HFFc6 (cell line): ENCODE measurements at regions not wholly inside any gene's neighbourhood (a gene's known extent, or its start where the extent isn't known, plus 50 kb on each side); places are given as distances from the start of the nearest gene placed in this dataset.

Experiments used
- DNase-seq: peaks from one replicate; pipeline ENCODE4 v3.0.0-alpha.2; 2018
- H3K27ac Mint-ChIP-seq: 2 replicates; pipeline ENCODE4 v1.8.0; 2020; ENCODE audit warnings: mild to moderate bottlenecking, mixed read lengths
- H3K27me3 Mint-ChIP-seq: 2 replicates; pipeline ENCODE4 v1.8.0; 2021; ENCODE audit warnings: mild to moderate bottlenecking, moderate library complexity, mixed read lengths; ENCODE audit not compliant: insufficient read depth
- H3K36me3 Mint-ChIP-seq: 2 replicates; pipeline ENCODE4 v1.8.0; 2021; ENCODE audit warnings: low read depth, mixed read lengths
- H3K4me1 Mint-ChIP-seq: 2 replicates; pipeline ENCODE4 v1.8.0; 2020; ENCODE audit warnings: low read depth, mixed read lengths
- H3K4me3 Mint-ChIP-seq: 2 replicates; pipeline ENCODE4 v1.8.0; 2020; ENCODE audit warnings: mild to moderate bottlenecking, moderate library complexity, mixed read lengths
- H3K9me3 Mint-ChIP-seq: 2 replicates; pipeline ENCODE4 v1.8.0; 2020; ENCODE audit warnings: mild to moderate bottlenecking, mixed read lengths
- TF ChIP-seq, protein P1 (sequence below): fragments of 200-600 bp; sonication (generic); IDR thresholded peaks from 2 replicates; pipeline ENCODE4 v1.5.0; 2021; ENCODE audit warnings: antibody characterized with exemption, mild to moderate bottlenecking

GRCh38 chr13:73339086-73339485 lies 280.3 kb downstream of the KLF5 start:
- Mint-ChIP-seq H3K9me3 (no peaks in the 10 kb centered on the region), H3K36me3 (no peaks in the 10 kb centered on the region), H3K4me1 (peaks cover 80% of the 10 kb centered on the region), H3K27ac (peak overlapping the region; percentile 35; the same call in 1 of the 2 replicates), H3K4me3 (0 out of 2 replicates have a peak overlapping the region, but pooled peaks have one; percentile 25), H3K27me3 (no peaks in the 10 kb centered on the region)
- peak; percentile 23 for DNase-seq
- TF ChIP-seq, protein P1, sequence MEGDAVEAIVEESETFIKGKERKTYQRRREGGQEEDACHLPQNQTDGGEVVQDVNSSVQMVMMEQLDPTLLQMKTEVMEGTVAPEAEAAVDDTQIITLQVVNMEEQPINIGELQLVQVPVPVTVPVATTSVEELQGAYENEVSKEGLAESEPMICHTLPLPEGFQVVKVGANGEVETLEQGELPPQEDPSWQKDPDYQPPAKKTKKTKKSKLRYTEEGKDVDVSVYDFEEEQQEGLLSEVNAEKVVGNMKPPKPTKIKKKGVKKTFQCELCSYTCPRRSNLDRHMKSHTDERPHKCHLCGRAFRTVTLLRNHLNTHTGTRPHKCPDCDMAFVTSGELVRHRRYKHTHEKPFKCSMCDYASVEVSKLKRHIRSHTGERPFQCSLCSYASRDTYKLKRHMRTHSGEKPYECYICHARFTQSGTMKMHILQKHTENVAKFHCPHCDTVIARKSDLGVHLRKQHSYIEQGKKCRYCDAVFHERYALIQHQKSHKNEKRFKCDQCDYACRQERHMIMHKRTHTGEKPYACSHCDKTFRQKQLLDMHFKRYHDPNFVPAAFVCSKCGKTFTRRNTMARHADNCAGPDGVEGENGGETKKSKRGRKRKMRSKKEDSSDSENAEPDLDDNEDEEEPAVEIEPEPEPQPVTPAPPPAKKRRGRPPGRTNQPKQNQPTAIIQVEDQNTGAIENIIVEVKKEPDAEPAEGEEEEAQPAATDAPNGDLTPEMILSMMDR = no peak

GRCh38 chr13:73338389-73338788 lies 279.6 kb downstream of the KLF5 start:
- no peak overlapping the region for H3K4me3 Mint-ChIP-seq
- TF ChIP-seq, protein P1 = no peak
- DNase-seq = no peak
- H3K36me3 Mint-ChIP-seq = no peaks in the 10 kb centered on the region
- no peaks in the 10 kb centered on the region for H3K27me3 Mint-ChIP-seq
- H3K4me1 Mint-ChIP-seq = peaks cover 87% of the 10 kb centered on the region
- H3K9me3 Mint-ChIP-seq = no peaks in the 10 kb centered on the region
- H3K27ac Mint-ChIP-seq = no peak overlapping the region

- Mint-ChIP-seq H3K27me3 (no peaks in the 10 kb centered on the region), H3K4me3 (no peak overlapping the region), H3K36me3 (no peaks in the 10 kb centered on the region), H3K4me1 (peaks cover 89% of the 10 kb centered on the region), H3K9me3 (no peaks in the 10 kb centered on the region), H3K27ac (peak overlapping the region; percentile 42)
- DNase-seq = no peak
- TF ChIP-seq, protein P1 = no peak
Observed at GRCh38 chr13:73337532-73337931, 278.7 kb downstream of the KLF5 start.

- Mint-ChIP-seq H3K4me1 (peaks cover 81% of the 10 kb centered on the region), H3K9me3 (no peaks in the 10 kb centered on the region)
- TF ChIP-seq, protein P1 = no peak
Observed at GRCh38 chr13:73336773-73337172, 278.0 kb downstream of the KLF5 start.

GRCh38 chr13:73335944-73336343 lies 277.1 kb downstream of the KLF5 start:
- no peaks in the 10 kb centered on the region for H3K36me3 Mint-ChIP-seq
- H3K4me3 Mint-ChIP-seq = no peak overlapping the region
- no peaks in the 10 kb centered on the region for H3K27me3 Mint-ChIP-seq
- TF ChIP-seq, protein P1 = no peak
- DNase-seq = no peak
- H3K27ac Mint-ChIP-seq = peak overlapping the region; percentile 99
- H3K9me3 Mint-ChIP-seq = no peaks in the 10 kb centered on the region
- peaks cover 77% of the 10 kb centered on the region for H3K4me1 Mint-ChIP-seq

More at GRCh38 chr13:73336773-73337172, 278.0 kb downstream of the KLF5 start:
- Mint-ChIP-seq H3K27me3 (no peaks in the 10 kb centered on the region), H3K27ac (peak overlapping the region; percentile 42), H3K36me3 (no peaks in the 10 kb centered on the region), H3K4me3 (no peak overlapping the region; the same call in 1 of the 2 replicates)
- DNase-seq = no peak

GRCh38 chr13:73335210-73335609 lies 276.4 kb downstream of the KLF5 start:
- peak overlapping the region; percentile 99 for H3K27ac Mint-ChIP-seq
- no peaks in the 10 kb centered on the region for H3K9me3 Mint-ChIP-seq
- TF ChIP-seq, protein P1 = no peak
- H3K36me3 Mint-ChIP-seq = 0 out of 2 replicates have a peak, but pooled peaks cover 4% of the 10 kb centered on the region
- peaks cover 70% of the 10 kb centered on the region for H3K4me1 Mint-ChIP-seq
- peak; percentile 90 for DNase-seq
- H3K27me3 Mint-ChIP-seq = no peaks in the 10 kb centered on the region
- peak overlapping the region; percentile 79 for H3K4me3 Mint-ChIP-seq
